Fibroblast of skin of left quadriceps (primary cell): ENCODE measurements at regions not wholly inside any gene's neighbourhood (a gene's known extent, or its start where the extent isn't known, plus 50 kb on each side); places are given as distances from the start of the nearest gene placed in this dataset.
"Not testable (repeated sequence)": the region's sequence is repeated elsewhere in the genome, so short reads cannot be mapped to it uniquely, and the experiment has no call there.

ENCODE experiments used
- DNase-seq, 2 experiments: peaks; one replicate each; pipeline ENCODE4 v3.0.0-alpha.2; 2013; ENCODE audit warnings: low read depth in 2 of 2

- no peak for DNase-seq
Observed at GRCh38 chr16:52731219-52731875, 184.4 kb upstream of the TOX3 start.

GRCh38 chr16:52729731-52730130, 182.8 kb upstream of the TOX3 start:
- no peak for DNase-seq

DNA sequence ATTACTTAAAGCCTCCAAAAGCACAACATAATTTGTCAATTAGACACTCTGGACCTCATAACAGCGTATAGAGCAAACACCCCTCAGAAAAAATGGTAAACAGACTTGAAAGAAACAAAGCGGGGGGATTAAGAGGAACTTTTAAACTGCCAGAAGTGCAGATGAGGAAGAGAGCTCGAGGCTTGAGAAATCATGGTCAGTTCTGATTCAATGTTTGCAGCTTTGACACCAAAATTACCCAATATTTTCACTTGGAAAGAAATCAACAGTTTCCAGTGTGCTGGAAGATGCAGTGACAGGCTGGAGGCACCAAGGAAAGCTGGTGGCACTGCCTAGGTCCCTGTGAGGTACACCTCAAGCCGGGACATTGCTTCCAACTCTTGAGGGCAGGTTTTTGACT, 180.9 kb upstream of the TOX3 start:
- DNase-seq = no peak

- no peak for DNase-seq
Observed at GRCh38 chr16:52727441-52727840, 180.5 kb upstream of the TOX3 start.

DNA sequence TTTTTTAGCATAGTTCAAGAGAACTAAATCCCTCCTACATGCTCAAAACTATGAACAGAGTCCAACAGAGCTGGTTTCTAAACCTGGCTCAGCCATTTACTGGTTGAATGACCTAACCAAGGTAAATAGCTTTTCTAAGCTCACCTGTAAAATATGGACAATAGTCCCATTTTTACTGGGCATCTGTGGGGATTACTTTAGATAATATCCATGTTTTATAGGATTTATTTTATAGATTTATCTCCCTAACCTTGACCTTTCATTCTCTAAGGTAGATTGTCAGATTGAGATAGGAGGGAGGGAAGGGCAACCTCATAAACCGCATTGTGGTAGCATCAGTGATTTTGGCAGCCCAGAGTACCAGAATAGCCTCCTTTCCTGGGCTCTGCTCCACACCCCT, 178.5 kb upstream of the TOX3 start:
- no peak for DNase-seq

GRCh38 chr16:52725043-52725442, 178.1 kb upstream of the TOX3 start:
- DNase-seq = no peak

- DNase-seq = no peak
Observed at GRCh38 chr16:52721331-52721730, 174.4 kb upstream of the TOX3 start.

DNA sequence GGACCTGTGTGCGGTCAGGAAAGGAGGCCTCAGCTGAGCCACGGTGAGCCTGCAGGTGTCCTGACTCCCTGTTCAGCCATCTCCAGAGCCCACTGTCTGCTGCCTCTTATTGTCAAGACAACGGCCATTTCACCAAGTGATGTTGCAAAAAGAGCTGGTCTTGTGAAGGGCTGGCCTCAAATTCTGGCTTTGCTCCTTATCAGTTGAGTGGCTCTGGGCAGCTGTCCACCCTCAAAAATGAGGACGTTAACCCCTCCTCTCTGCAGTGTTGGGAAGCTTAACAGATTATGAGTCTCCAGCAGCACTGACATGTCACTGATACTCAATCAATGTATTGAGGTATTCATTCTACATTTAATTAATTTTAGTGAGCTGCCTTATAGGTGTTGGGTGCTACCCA, 171.1 kb upstream of the TOX3 start:
- DNase-seq = no peak

DNA sequence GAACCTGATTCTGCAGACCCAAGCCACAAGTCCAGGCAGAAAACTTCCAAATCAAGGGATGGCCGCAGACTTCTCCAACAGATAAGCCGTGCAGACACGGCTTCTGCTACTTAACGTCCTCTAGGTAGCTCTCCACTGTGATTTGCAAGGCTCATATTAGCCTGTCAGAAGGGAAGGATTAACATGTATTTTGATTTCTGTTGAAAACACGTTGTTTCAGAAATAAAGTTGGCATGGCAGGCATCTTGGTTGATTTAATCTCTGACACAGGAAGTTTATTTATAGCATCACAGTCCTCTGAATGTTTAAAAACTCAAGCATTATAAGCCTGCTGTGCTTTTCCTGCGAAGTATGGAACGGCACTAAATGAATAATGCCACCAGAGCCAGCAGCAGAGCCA, 166.8 kb upstream of the TOX3 start:
- no peak for DNase-seq

DNA sequence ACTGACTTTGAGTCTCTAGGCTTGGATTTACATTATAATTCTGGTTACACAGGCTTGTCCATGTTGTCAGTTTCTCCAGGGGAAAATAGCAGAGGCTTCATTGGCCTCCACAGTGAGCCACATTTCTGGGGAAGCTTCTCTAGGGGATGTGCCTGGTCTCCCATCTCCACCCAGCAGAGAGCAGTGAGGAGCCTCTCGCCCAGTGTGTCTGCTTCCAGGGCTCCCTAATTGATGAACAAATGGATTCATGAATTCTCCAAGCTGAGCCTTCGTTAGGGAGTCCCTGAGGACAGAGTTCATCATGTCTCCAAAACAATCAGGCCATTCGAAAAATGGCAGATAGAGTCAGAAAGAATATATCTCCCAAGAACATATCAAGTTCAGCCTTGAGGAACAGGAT, 162.4 kb upstream of the TOX3 start:
- DNase-seq = no peak

DNA sequence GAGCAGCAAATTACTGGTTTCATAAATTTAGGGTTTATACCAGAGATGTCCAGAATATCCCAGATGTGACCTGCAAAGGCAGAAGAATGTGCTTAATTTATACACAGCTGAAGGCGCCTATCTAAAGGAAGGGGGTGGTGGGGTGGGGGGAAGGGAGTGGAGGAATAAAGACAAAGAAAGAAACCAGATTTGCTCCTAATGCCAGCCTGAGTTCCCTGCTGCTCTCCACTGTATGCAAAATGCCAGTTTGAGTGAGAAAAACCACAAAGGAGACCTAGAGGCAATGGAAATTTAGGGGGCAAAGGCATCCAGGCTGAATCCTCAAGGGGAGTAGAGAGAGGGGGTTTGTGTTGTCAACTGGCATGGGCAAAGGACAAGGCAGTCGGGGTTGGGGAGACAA, 161.5 kb upstream of the TOX3 start:
- no peak for DNase-seq

DNA sequence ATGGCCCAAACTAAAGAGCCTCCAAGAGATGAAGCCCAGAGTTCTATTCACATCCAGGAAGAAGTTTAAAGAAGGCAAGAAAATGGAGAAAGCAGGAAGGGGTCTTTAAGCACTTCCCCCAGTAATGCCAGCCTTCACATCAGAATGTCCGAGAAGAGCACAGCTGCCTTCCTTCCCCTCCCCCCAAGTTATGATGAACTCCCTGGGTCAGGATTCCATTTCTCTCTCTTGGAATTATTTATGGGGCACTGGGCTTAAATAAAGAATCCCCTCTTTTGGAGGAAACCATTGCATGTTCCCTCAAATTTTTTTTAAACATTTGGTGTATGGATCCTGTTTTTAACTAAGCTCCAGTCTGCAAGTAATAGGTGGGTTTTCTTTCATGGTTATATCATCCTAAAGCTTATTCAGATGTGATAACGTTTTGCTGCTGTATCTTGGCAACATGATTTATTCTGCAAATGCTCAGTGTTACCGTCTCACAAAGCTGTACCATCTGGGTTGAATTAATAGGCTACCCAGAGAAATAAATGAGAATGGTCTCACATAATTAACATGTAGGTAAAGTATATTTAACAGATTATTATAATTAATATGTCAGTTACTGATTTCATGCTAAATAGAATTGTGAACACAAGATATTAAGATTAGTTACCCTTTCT, 160.9 kb upstream of the TOX3 start:
- no peak for DNase-seq

DNA sequence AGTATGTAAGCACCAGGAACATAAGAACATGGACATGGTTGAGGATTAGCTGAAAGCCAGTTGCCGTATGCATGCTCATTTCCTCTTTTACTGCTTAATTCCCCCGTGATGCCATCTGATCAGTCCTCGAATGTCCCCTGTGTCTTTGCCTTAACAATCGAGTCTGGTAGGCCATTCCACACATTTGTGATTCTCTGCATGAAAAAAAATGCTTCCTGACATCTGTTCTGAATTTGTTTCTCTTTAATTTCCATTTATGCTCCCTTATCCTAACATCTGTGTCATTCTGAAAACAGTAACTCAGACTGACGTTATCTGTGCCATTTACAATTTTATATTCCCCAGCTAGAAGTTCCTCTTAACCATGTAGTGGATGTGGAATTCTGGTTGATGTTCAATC, 158.2 kb upstream of the TOX3 start:
- no peak for DNase-seq

DNA sequence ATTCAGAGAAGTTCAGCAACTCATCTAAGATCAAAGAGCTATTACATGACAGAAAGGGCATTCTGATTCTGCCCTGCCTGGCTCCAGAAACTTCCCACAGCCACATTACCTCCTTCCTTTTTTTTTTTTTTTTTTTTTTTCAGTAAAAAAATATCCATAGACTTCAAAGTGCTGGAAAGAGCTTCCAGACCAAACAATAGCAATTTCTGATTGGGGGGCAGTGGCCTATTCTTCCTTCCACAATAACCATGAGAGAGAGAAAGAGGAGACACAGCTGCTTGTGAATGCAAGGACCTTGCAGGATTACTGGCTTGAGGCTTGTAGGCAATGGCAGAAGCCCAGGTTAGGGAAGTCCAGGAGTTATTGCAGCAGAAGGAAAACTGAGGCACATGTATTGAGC, 151.0 kb upstream of the TOX3 start:
- no peak for DNase-seq

DNA sequence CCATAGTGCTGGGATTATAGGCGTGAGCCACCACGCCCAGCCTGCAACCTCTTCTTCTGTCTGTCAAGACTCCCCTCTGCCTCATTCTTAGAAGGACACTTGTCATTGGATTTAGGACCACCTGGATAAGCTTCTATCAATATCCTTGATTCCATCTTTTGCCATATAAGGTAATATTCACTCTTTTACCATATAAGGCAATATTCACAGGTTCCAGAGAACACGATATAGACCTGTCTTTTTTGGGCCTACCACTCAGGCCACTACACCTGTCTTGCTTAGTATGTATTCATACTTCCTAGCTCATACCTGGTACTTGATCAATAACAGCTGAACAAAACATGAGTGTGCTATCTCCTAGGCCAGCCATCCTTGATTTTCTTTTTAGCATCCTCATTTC, 149.2 kb upstream of the TOX3 start:
- DNase-seq = no peak

GRCh38 chr16:52690468-52690867, 143.5 kb upstream of the TOX3 start:
- DNase-seq = no peak

DNA sequence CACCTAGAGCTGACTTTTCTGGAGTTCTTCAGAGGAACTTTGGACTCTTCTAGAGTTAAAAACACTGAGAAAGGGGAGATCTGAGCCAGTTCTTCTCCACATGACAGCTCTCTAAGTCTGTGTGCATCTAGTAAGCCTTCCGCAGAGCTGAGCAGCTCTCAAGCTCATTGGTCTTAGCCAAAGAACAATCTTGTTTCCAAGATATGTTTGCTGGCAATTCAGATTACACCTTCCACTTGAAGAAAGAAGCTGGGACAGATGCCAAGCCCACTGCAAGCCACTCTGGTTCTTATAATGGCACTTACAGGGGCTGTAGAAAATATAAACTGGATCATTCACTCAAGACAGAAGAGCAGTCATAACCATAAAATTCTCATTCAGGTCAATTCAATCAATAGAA, 134.1 kb upstream of the TOX3 start:
- DNase-seq = no peak

GRCh38 chr16:52677501-52677900, 130.6 kb upstream of the TOX3 start:
- no peak for DNase-seq

DNA sequence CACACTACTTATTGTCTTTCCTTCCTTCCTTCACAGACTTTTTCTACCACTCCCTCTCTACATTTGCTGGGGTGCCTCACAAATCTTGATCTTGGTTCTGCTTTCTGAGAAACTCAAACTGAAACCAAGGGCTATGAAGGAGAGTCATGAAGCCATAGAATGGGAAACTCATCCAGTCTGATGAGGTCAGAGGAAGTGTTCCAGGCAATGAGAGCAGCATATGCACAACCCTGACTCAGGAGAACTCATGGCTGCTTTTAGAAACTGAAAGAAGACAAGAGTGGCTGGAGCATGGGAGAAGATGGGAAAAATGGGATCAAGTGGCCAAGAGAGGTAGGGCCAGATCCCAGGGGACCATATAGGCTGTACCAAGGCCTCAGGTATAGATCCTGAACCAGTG, 130.0 kb upstream of the TOX3 start:
- DNase-seq = no peak

- DNase-seq = no peak
Observed at GRCh38 chr16:52671590-52671989, 124.6 kb upstream of the TOX3 start.

GRCh38 chr16:52657924-52658323, 111.0 kb upstream of the TOX3 start:
- no peak for DNase-seq

DNA sequence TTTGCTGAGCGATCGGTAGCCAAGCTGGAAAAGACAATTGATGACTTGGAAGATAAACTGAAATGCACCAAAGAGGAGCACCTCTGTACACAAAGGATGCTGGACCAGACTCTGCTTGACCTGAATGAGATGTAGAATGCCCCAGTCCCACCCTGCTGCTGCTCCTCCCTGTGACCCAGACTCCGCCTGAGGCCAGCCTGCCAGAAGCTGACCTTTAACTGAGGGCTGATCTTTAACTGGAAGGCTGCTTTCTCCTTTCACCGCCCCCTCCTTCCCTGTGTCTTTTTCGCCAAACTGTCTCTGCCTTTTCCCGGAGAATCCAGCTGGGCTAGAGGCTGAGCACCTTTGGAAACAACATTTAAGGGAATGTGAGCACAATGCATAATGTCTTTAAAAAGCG, 109.0 kb upstream of the TOX3 start:
- DNase-seq = not testable (repeated sequence)

- not testable (repeated sequence) for DNase-seq
Observed at GRCh38 chr16:52655156-52655555, 108.2 kb upstream of the TOX3 start.

DNA sequence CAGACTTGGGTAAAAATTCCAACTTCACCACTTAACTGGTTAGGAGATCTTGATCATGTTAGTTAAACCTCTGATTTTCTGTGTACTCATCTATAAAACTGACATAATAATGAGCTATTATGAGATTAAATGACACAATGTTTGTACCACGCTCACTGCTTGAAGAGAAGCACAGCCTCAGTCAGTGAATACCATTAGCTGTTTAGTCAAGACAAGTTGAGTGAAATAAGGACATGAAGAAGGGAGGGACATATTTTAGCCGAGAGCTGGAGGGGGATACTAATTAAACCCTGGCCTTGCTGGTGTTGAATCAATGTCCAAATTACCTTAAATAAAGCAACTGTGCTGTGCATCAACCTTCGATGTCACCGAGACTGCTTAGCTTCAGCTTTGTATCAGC, 105.1 kb upstream of the TOX3 start:
- no peak for DNase-seq
